HG02973 (cell line): ENCODE measurements at regions not wholly inside any gene's neighbourhood (a gene's known extent, or its start where the extent isn't known, plus 50 kb on each side); places are given as distances from the start of the nearest gene placed in this dataset.

Experiments
- ATAC-seq: cut with Tn5 transposase; IDR thresholded peaks from one replicate; pipeline ENCODE4 v1.9.1; 2021; ENCODE audit warnings: moderate library complexity; ENCODE audit not compliant: unreplicated experiment

GRCh38 chr13:48146636-48147035 lies 51.7 kb upstream of the MED4 start:
- ATAC-seq = no peak

- no peak for ATAC-seq
These were observed 51.2 kb upstream of the MED4 start for GRCh38 chr13:48146122-48146521.
